GM12874 (cell line): ENCODE measurements at regions not wholly inside any gene's neighbourhood (a gene's known extent, or its start where the extent isn't known, plus 50 kb on each side); places are given as distances from the start of the nearest gene placed in this dataset.
A peak's percentile ranks its signal among the peaks of the same experiment; 100 is the strongest.

Source experiments
- TF ChIP-seq, protein P1 (sequence below): IDR thresholded peaks from 2 replicates; pipeline ENCODE4 v1.5.1; 2011; ENCODE audit warnings: low read depth, mild to moderate bottlenecking, control low read depth, low read length, moderate library complexity; ENCODE audit not compliant: insufficient read depth

DNA sequence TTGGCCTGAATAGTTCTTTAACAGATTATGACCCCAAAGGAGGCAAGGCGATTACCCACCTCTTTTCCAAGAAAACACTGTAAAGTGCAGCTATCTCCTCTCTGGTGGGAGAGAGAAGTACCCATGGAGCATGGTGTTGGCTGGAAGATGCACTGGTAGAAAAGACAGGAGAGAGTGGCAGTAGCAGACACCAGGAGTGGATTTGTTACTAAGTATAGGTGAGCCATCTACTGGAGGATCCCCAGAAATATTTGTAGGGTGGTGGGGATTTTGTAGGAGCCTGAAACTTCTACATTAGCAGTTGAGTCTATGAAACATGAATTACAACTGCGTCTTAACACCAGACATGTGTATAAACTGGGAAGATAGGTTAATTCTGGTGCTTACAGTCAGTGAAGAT lies 148.0 kb downstream of the SLC38A4 start:
- TF ChIP-seq, protein P1, sequence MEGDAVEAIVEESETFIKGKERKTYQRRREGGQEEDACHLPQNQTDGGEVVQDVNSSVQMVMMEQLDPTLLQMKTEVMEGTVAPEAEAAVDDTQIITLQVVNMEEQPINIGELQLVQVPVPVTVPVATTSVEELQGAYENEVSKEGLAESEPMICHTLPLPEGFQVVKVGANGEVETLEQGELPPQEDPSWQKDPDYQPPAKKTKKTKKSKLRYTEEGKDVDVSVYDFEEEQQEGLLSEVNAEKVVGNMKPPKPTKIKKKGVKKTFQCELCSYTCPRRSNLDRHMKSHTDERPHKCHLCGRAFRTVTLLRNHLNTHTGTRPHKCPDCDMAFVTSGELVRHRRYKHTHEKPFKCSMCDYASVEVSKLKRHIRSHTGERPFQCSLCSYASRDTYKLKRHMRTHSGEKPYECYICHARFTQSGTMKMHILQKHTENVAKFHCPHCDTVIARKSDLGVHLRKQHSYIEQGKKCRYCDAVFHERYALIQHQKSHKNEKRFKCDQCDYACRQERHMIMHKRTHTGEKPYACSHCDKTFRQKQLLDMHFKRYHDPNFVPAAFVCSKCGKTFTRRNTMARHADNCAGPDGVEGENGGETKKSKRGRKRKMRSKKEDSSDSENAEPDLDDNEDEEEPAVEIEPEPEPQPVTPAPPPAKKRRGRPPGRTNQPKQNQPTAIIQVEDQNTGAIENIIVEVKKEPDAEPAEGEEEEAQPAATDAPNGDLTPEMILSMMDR: no peak

DNA sequence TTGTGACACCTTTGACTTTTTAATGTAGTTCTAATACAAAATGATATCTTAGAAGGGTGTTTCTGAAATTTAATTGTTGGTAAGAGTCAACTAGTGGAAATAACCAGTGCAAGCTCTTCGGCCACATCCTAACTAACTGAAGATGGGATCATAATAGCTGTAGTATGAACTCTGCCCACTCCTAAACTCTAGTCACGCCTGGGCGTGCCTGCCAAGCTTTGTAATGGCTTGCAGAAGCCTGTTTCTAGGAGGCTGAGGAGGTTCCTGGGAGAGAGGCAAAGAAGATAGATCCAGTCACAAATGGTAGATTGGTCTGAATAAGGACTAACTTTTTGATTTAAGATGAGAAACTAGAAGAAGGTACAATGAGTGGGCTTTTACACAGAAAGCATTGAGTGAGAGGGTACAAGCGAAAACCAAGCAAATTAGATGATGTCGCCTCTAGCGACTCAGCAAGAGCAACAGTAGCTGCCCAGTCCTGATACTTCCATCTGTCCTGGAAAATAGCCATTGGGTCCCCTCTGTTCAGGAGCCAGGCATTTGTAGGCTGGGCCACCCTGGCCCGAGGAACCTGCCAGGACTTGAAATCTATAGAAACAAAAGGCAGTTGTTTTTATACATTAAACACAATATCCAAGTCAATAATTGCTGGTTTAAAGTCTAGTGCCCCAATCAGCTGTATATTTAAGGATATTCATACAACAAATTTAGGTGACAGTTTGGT lies 148.8 kb downstream of the SLC38A4 start:
- TF ChIP-seq, protein P1: no peak

DNA sequence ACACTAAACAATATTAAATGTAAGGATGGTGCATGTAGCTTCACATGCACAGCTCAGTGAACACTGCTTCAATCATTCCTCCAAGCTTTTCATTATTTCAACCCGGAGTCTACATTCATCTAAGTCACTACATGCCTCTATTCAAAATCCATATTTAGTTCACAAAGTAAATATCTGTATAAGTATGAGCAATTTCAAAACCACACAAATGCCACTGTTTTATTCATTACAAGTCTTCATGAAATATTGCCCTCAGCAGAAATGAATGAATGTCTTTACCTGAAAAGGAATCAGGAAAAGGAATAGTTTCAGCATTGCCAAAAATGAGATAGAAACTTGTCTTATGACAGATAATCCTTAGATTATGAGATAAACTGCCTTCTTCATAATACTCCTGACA lies 149.4 kb downstream of the SLC38A4 start:
- TF ChIP-seq, protein P1: no peak

DNA sequence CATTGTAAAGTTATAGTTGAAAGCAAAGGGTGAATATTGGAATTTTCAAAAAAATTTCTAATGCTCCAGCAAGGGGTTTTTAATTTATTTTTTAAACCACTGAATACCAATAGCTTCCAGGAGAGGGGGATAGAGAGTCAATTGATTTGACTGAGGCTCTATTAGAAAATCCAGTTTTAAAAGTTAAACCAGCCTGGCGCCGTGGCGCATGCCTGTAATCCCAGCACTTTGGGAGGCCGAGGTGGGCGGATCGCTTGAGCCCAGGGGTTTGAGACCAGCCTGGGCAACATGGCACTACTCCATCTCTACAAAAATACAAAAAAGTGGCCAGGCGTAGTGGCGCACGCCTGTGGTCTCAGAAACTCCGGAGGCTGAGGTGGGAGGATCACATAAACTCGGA lies 150.1 kb downstream of the SLC38A4 start:
- TF ChIP-seq, protein P1: peak; percentile 20; the same call in 1 of the 2 replicates

DNA sequence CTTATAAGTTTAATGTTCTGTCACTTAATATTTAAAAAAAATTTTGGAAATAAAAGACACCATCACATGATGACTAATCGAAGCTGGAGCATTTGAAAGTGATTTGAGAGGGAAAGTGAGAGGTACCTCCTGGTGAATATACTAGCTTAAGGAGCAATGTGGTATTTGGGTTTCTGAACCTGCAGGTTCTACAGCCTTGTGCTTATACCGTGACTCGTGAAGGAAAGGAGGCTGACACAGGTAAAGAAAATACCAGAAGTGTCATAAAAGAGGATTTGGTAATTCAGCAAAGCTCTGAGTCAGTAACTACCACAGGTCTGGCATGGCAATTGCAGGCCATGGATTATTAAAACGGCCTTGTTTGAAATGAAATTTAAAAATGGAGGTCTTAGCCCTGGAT lies 151.0 kb downstream of the SLC38A4 start:
- TF ChIP-seq, protein P1: no peak

DNA sequence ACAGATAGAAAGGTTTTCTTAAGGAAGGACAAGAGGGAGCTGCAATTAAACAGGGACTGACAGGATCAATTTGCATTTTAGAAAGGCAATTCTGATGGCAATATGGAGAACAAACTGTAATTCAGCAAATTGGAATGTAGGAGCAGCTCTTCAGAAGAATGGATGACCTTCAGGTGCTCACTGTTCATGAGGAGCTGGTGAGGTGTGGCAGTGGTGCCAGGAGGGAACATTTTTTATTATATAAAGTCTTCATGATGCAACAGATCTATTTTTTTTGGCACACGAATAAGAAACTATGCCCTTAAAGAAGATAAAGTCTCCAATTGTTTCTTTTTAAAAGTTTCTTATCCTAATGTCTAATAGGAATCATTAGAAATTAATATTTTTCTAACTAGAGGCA lies 151.7 kb downstream of the SLC38A4 start:
- TF ChIP-seq, protein P1: no peak

DNA sequence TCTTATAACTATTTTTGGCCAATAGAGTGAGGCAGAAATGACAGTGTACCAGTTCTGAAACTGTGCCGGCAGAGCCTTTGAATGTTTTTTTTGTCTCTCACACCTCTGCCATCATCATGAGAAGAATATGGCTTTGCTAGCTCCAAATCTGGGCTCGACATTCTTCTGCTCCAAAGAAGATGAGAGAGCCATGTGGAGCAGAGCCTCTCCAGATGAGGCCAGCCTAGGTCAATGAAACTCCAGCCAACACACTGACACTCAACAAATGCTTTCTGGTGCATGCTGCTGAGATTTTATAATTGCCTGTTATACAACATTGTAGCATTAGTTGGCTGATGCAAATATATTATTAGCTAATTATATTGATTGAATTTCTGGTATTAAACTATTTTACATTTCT lies 154.7 kb downstream of the SLC38A4 start:
- TF ChIP-seq, protein P1: no peak
